Spleen (tissue), 11 donors: ENCODE measurements at regions not wholly inside any gene's neighbourhood (a gene's known extent, or its start where the extent isn't known, plus 50 kb on each side); places are given as distances from the start of the nearest gene placed in this dataset.
"Not testable (repeated sequence)": the region's sequence is repeated elsewhere in the genome, so short reads cannot be mapped to it uniquely, and the experiment has no call there.

ENCODE experiments used
- DNase-seq: peaks from one replicate; pipeline ENCODE4 v3.0.0-alpha.2; 2020
- H3K27ac ChIP-seq, 8 donors: fragments of 200-600 bp; sonication (generic) in 7 of 8; 1 replicate in 4 of 8; 2 replicates in 4 of 8; pipeline versions ENCODE4 v1.5.0 to v1.8.0; 2016 to 2021; ENCODE audit warnings: inconsistent platforms in 4 of 8, mild to moderate bottlenecking in 4 of 8, moderate library complexity in 1 of 8
- H3K27me3 ChIP-seq, 7 donors: fragments of 200-600 bp; sonication (generic) in 6 of 7; replicated peaks in 1 of 7; 1 replicate in 4 of 7; 2 replicates in 3 of 7; pipeline versions ENCODE4 v1.5.0 to v1.8.0; 2016 to 2021; ENCODE audit warnings: inconsistent platforms in 3 of 7, mild to moderate bottlenecking in 1 of 7
- H3K36me3 ChIP-seq, 6 donors: fragments of 200-600 bp; sonication (generic) in 5 of 6; 1 replicate in 4 of 6; 2 replicates in 2 of 6; pipeline versions ENCODE4 v1.5.0 to v1.8.0; 2016 to 2021; ENCODE audit warnings: inconsistent platforms in 2 of 6
- H3K4me1 ChIP-seq, 6 donors: fragments of 200-600 bp; sonication (generic) in 5 of 6; 1 replicate in 3 of 6; 2 replicates in 3 of 6; pipeline versions ENCODE4 v1.5.0 to v1.8.0; 2016 to 2021; ENCODE audit warnings: inconsistent platforms in 3 of 6
- H3K4me3 ChIP-seq, 8 donors: fragments of 200-600 bp; sonication (generic) in 7 of 8; 1 replicate in 4 of 8; 2 replicates in 4 of 8; pipeline versions ENCODE4 v1.5.0 to v1.8.0; 2016 to 2021; ENCODE audit warnings: inconsistent platforms in 4 of 8, mild to moderate bottlenecking in 4 of 8, moderate library complexity in 2 of 8
- H3K9me3 ChIP-seq, 8 donors: fragments of 200-600 bp; sonication (generic) in 7 of 8; 1 replicate in 4 of 8; 2 replicates in 4 of 8; pipeline versions ENCODE4 v1.5.0 to v1.8.0; 2016 to 2021; ENCODE audit warnings: inconsistent platforms in 4 of 8
- CTCF ChIP-seq, 11 experiments: fragments of 200-600 bp in 7 of 11; fragments of 450-650 bp in 4 of 11; sonication (generic) in 4 of 11; IDR thresholded peaks in 8 of 11; conservative IDR thresholded peaks in 3 of 11; 1 replicate in 7 of 11; 2 replicates in 4 of 11; pipeline versions ENCODE4 v1.4.0 to v1.8.0; 2016 to 2021; ENCODE audit warnings: antibody characterized with exemption in 11 of 11, inconsistent platforms in 4 of 11, mild to moderate bottlenecking in 1 of 11
- POLR2A ChIP-seq, 3 donors: fragments of 450-650 bp; IDR thresholded peaks; one replicate each; pipeline ENCODE4 v1.5.1; 2017; ENCODE audit warnings: antibody characterized with exemption in 3 of 3, mild to moderate bottlenecking in 1 of 3
- POLR2AphosphoS5 ChIP-seq, 3 donors: sonication (generic); formaldehyde crosslinking; IDR thresholded peaks; one replicate each; pipeline ENCODE4 v1.5.1; 2017; ENCODE audit warnings: antibody characterized with exemption in 3 of 3
- WGBS, 5 donors: extraction: QIAGEN DNeasy Blood & Tissue Kit in 3 of 5; methylation state at CpG; one replicate each; pipeline versions ENCODE4 v1.1.5 to v1.1.7; 2013 to 2018; 5-methylcytosine and 5-hydroxymethylcytosine counted together
- intact Hi-C: fragments of 100-400 bp; cut with DNase I; formaldehyde crosslinking; loops from one replicate; pipeline ENCODE4 v1.15.0; 2023; ENCODE audit warnings: low total_unique reads
- donor health status: healthy with polysubstance abuse.
- donor health status: DM: no; HTN: no; CAD: no; lungs with moderate emphysema.
- donor health status: DM: no; HTN: no; CAD: no.
- donor health status: Bipolar disorder and iron deficiency.
- donor health status: healthy.
- donor health status: DM: no; HTN: no; CAD: no.
- donor health status: DM: yes; HTN: yes; CAD: no.

- peak; percentile 17 for DNase-seq
- intact Hi-C loops: no loop called here
- 60 to 83% (median 75%) methylated on average over 7 to 12 of the region's 12 CpGs for WGBS, 5 donors
- H3K4me3 ChIP-seq: no peak overlapping the region
- H3K4me1 ChIP-seq: peaks cover 0 to 8% (median 3%) of the 10 kb centered on the region in 6 donors
- TF ChIP-seq POLR2AphosphoS5 (IDR thresholded peaks at IDR 0.05): no peak
- no peak for TF ChIP-seq POLR2A (IDR thresholded peaks at IDR 0.05)
- no peak for TF ChIP-seq CTCF (IDR thresholded peaks at IDR 0.05 in 8 of 11, conservative IDR thresholded peaks at IDR 0.05 in 3 of 11)
- H3K9me3 ChIP-seq: peaks cover 0 to 19% (median 9%) of the 10 kb centered on the region in 8 donors
- H3K27me3 ChIP-seq: peaks cover 0 to 18% (median 0%) of the 10 kb centered on the region in 7 donors
- H3K27ac ChIP-seq: no peak overlapping the region
- no peaks in the 10 kb centered on the region for H3K36me3 ChIP-seq
These were observed 265.1 kb upstream of the SFSWAP start for GRCh38 chr12:131445795-131446194.

- 85 to 96% (median 90%) methylated on average over 9 to 14 of the region's 14 CpGs for WGBS, 5 donors
- H3K9me3 ChIP-seq: peaks cover 0 to 28% (median 19%) of the 10 kb centered on the region in 8 donors
- H3K36me3 ChIP-seq, H3K27ac ChIP-seq, H3K4me1 ChIP-seq, H3K4me3 ChIP-seq, intact Hi-C loops: not testable (repeated sequence)
- DNase-seq: peak; percentile 64
- peaks cover 0 to 23% (median 0%) of the 10 kb centered on the region in 7 donors for H3K27me3 ChIP-seq
These were observed 263.3 kb upstream of the SFSWAP start for GRCh38 chr12:131447636-131448035.

GRCh38 chr12:131448254-131448795 is 262.6 kb upstream of the SFSWAP start:
- TF ChIP-seq CTCF (IDR thresholded peaks at IDR 0.05 in 8 of 11, conservative IDR thresholded peaks at IDR 0.05 in 3 of 11) (no peak), POLR2AphosphoS5 (IDR thresholded peaks at IDR 0.05) (no peak), POLR2A (IDR thresholded peaks at IDR 0.05) (no peak)
- peaks cover 0 to 8% (median 3%) of the 10 kb centered on the region in 6 donors for H3K4me1 ChIP-seq
- intact Hi-C loops: no loop called here
- peaks cover 0 to 24% (median 0%) of the 10 kb centered on the region in 7 donors for H3K27me3 ChIP-seq
- no peak overlapping the region for H3K27ac ChIP-seq
- H3K4me3 ChIP-seq: no peak overlapping the region
- peaks cover 0 to 28% (median 19%) of the 10 kb centered on the region in 8 donors for H3K9me3 ChIP-seq
- 80 to 89% (median 82%) methylated on average over 12 to 13 of the region's 13 CpGs for WGBS, 5 donors
- H3K36me3 ChIP-seq: no peaks in the 10 kb centered on the region
- peak; percentile 58 for DNase-seq

GRCh38 chr12:131449027-131449426 is 261.9 kb upstream of the SFSWAP start:
- TF ChIP-seq POLR2A (IDR thresholded peaks at IDR 0.05): no peak
- TF ChIP-seq CTCF (IDR thresholded peaks at IDR 0.05 in 8 of 11, conservative IDR thresholded peaks at IDR 0.05 in 3 of 11): no peak
- TF ChIP-seq POLR2AphosphoS5 (IDR thresholded peaks at IDR 0.05): no peak
- H3K27me3 ChIP-seq: peaks cover 0 to 24% (median 0%) of the 10 kb centered on the region in 7 donors
- peaks cover 0 to 28% (median 19%) of the 10 kb centered on the region in 8 donors for H3K9me3 ChIP-seq
- intact Hi-C loops: no loop called here
- no peak overlapping the region for H3K27ac ChIP-seq
- no peak for DNase-seq
- H3K4me3 ChIP-seq: no peak overlapping the region
- WGBS, 5 donors: 89 to 96% (median 95%) methylated on average over 6 of the region's 6 CpGs
- peaks cover 0 to 8% (median 3%) of the 10 kb centered on the region in 6 donors for H3K4me1 ChIP-seq
- no peaks in the 10 kb centered on the region for H3K36me3 ChIP-seq
